DOHH2 (cell line): ENCODE measurements at regions not wholly inside any gene's neighbourhood (a gene's known extent, or its start where the extent isn't known, plus 50 kb on each side); places are given as distances from the start of the nearest gene placed in this dataset.
"Not testable (repeated sequence)": the region's sequence is repeated elsewhere in the genome, so short reads cannot be mapped to it uniquely, and the experiment has no call there.

Experiments
- H3F3A ChIP-seq: fragments of 200-600 bp; sonication (generic), shearing (Covaris generic); 2 replicates; pipeline ENCODE4 v1.6.0; 2016; ENCODE audit warnings: antibody characterized with exemption, mild to moderate bottlenecking; ENCODE audit not compliant: control insufficient read depth, insufficient read depth
- H3K27ac ChIP-seq: fragments of 200-600 bp; sonication (generic); 2 replicates; pipeline ENCODE4 v1.5.1; 2014; ENCODE audit warnings: low read depth, mild to moderate bottlenecking, low read length, moderate library complexity
- H3K27me3 ChIP-seq: fragments of 200-600 bp; sonication (generic); 2 replicates; pipeline ENCODE4 v1.6.1; 2014; ENCODE audit warnings: mild to moderate bottlenecking, low read length, mixed read lengths; ENCODE audit not compliant: control insufficient read depth
- H3K36me3 ChIP-seq: fragments of 200-600 bp; sonication (generic); 2 replicates; pipeline ENCODE4 v1.6.1; 2014; ENCODE audit warnings: mild to moderate bottlenecking, low read length, moderate library complexity, mixed read lengths; ENCODE audit not compliant: control insufficient read depth
- H3K4me1 ChIP-seq: fragments of 200-600 bp; sonication (generic); 2 replicates; pipeline ENCODE4 v1.6.1; 2014; ENCODE audit warnings: mild to moderate bottlenecking, low read length, mixed read lengths; ENCODE audit not compliant: control insufficient read depth
- H3K4me2 ChIP-seq: fragments of 200-600 bp; sonication (generic); 2 replicates; pipeline ENCODE4 v1.6.0; 2014; ENCODE audit warnings: mild to moderate bottlenecking, low read length, moderate library complexity
- H3K4me3 ChIP-seq: fragments of 200-600 bp; sonication (generic); 2 replicates; pipeline ENCODE4 v1.5.1; 2014; ENCODE audit warnings: mild to moderate bottlenecking, low read length, mixed read lengths
- H3K79me2 ChIP-seq: fragments of 200-600 bp; sonication (generic); 2 replicates; pipeline ENCODE4 v1.6.1; 2014; ENCODE audit warnings: mild to moderate bottlenecking, low read length, mixed read lengths; ENCODE audit not compliant: control insufficient read depth
- H3K9me2 ChIP-seq: fragments of 200-600 bp; sonication (generic); replicated peaks from 2 replicates; pipeline ENCODE4 v1.6.1; 2014; ENCODE audit warnings: mild to moderate bottlenecking, low read length, mixed read lengths; ENCODE audit not compliant: control insufficient read depth
- H3K9me3 ChIP-seq: fragments of 200-600 bp; sonication (generic); 2 replicates; pipeline ENCODE4 v1.6.1; 2014; ENCODE audit warnings: antibody characterized with exemption, low read length, mixed read lengths; ENCODE audit not compliant: control insufficient read depth, insufficient read depth
- H4K20me1 ChIP-seq: fragments of 200-600 bp; sonication (generic); 2 replicates; pipeline ENCODE4 v1.6.0; 2014; ENCODE audit warnings: low read depth, mild to moderate bottlenecking, antibody characterized with exemption, low read length, moderate library complexity; ENCODE audit not compliant: control insufficient read depth, insufficient read depth

DNA sequence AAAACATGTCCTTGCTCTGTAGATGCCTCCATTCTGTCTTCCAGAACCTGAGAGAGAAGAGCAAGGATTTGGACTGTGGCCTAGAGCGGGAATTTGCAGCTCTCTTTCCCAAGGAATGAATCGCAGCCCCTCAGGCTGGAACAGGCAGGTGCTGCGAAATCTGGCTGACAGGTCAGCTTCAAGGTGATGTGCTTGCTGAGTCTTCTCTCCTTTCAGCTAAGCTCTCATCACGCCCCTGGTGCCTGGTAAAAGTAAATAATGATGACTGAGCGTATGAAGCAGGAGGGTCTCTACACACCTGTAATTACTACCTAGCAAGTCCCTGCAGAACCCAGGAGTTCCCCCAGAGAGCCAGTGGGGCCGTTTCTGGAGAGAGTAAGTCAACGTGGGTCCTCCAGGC, 204.3 kb upstream of the IRF2BP2 start:
- not testable (repeated sequence) for H3K9me3 ChIP-seq, H3K27me3 ChIP-seq, H3K4me1 ChIP-seq, H3K27ac ChIP-seq, H4K20me1 ChIP-seq, H3K79me2 ChIP-seq, H3K4me3 ChIP-seq, H3K9me2 ChIP-seq, H3K4me2 ChIP-seq, H3K36me3 ChIP-seq, H3F3A ChIP-seq

DNA sequence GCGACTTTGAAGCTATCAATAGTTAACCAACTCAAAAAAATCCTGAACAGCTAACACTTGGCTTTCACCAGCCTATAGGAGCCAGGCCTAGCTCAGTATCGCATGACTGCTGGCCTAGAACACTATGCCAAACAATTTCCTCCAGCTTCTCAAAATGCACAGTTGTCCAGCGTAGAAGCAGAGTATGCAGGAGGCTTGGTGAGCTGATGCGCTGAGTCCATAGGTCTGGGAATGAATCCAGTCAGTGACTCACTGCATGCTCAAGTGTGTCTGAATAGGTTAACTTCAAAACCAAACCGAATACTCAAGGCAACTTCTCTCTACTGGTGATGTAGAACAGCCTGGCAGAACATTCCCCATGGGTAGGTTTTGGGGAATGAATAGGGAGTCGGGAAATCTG, 201.8 kb upstream of the IRF2BP2 start:
- H3K36me3 ChIP-seq, H3K9me2 ChIP-seq, H3K4me1 ChIP-seq, H3K4me3 ChIP-seq, H3K27me3 ChIP-seq, H3K9me3 ChIP-seq, H3K27ac ChIP-seq, H4K20me1 ChIP-seq, H3F3A ChIP-seq, H3K79me2 ChIP-seq, H3K4me2 ChIP-seq: not testable (repeated sequence)

DNA sequence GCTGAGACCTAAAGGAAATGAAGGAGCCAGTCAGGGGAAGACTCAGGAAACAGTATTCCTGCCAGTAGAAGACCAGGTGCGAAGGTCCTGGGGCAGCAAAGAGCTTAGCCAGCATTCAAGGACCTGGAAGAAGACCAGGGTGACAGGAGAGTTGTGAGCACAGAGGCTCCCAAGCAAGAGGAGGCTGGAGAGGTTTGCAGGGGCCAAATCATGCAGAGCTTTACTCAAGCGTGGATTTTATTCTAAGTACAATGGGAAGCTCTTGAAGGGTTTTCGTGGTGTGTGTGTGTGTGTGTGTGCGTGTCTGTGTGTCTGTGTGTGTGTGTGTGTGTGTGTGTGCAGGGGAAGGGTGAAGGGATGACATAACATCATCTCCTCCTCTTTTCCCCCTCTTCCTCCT, 200.7 kb upstream of the IRF2BP2 start:
- H3K4me1 ChIP-seq, H3K36me3 ChIP-seq, H3K4me3 ChIP-seq, H3K27me3 ChIP-seq, H3K27ac ChIP-seq, H3F3A ChIP-seq, H3K4me2 ChIP-seq, H3K79me2 ChIP-seq, H3K9me3 ChIP-seq, H3K9me2 ChIP-seq, H4K20me1 ChIP-seq: not testable (repeated sequence)

DNA sequence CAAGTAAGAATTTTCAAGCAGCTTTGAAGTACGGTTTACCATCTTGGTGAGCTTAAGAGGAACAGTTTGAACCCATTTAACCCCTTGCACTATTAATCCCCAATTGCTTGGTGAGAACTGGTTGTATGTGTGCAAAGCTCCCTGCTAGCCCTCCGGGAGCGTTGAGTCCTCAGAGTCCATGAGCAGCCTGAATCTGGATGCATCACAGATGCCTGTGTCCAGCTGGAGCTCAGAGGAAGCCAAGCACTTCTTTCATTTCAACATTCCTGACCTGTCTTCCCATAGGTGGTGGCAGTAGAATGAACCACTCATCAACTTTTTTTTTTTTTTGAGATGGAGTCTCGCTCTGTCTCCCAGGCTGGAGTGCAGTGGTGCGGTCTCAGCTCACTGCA, 199.9 kb upstream of the IRF2BP2 start:
- H3K27ac ChIP-seq, H3F3A ChIP-seq, H3K79me2 ChIP-seq, H3K27me3 ChIP-seq, H3K4me1 ChIP-seq, H3K36me3 ChIP-seq, H3K9me2 ChIP-seq, H3K9me3 ChIP-seq, H4K20me1 ChIP-seq, H3K4me2 ChIP-seq, H3K4me3 ChIP-seq: not testable (repeated sequence)

DNA sequence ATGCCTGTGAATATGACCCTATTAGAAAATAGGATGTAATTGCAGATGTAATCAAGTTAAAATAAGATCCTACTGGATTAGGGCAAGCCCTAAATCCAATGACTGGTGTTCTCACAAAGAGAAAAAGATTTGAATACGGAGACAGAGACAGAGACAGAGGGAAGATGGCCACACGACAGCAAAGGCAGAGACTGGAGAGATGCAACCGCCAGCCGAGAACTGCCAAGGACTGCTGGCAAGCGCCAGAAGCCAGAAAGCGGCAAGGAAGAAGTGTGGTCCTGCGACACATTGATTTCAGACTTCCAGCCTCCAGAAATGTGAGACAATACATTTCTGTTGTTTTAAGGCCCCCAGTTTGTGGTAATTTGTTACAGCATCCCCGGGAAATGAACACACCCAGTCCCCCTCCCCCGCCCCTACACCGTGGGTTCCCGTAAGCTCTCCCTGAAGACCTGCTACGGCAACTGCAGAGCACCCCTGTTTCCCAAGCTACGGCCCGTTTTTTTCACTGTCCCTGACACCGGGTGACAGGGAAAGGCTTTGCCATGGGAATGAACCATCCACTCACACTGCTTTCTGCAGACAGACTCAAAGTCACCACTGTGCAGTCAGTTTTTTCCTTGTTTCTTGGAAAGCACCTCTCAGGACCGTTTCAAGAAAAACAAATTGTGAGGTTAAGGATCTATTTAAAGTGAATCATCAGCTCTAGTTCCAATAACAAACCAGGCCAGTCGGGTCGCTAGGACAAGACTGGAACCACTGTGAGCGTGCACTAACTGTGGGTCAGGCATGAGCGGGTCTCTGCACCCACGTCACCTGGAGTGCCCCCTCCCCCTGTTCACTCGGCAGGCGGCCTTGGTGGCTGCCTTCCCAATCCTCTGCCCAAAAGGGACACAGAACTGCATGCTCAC, 199.2 kb upstream of the IRF2BP2 start:
- not testable (repeated sequence) for H3K27me3 ChIP-seq, H3K79me2 ChIP-seq, H3K9me2 ChIP-seq, H3K9me3 ChIP-seq, H3K4me2 ChIP-seq, H3K36me3 ChIP-seq, H3K4me1 ChIP-seq, H4K20me1 ChIP-seq, H3K27ac ChIP-seq, H3F3A ChIP-seq, H3K4me3 ChIP-seq

DNA sequence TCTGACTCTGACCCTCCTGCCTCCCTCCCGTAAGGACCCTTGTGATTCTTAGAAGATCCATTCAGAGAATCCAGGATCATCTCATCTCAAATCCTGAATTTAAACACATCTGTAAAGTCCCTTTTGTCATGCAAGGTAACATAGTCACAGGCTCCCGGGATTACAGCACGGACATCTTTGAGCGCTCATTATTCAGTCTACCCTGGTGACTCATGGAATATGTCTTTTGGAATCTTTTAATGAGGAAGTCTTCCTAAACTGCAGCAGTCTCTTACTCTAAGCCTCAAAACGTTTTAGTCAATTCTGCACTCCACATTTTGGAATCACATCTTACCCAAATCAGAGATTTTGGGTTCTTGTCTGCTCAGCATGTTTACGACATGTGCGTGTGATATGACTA, 198.5 kb upstream of the IRF2BP2 start:
- H3K4me1 ChIP-seq, H3K36me3 ChIP-seq, H3K27me3 ChIP-seq, H3K4me2 ChIP-seq, H3K9me3 ChIP-seq, H3K9me2 ChIP-seq, H3K4me3 ChIP-seq, H3K27ac ChIP-seq, H3F3A ChIP-seq, H4K20me1 ChIP-seq, H3K79me2 ChIP-seq: not testable (repeated sequence)

DNA sequence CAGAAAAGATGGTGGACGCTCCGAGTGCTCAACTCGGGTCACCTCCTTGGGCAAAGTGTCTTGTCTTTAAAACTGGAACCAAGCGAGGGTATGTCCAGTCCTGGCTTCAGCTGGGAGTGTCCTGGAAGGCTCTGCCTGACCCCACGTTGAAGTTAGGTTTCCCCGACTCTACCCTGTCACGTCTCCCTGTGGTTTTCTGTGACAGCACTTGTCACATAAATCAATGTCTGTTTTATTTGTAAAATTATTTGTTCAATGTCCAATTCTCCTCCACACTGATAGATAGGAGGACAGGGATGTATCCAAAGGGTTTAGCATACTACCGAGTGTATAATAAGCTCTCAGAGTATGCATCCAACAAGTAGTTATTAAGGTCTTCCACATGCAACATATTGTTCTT, 197.7 kb upstream of the IRF2BP2 start:
- H3K9me2 ChIP-seq, H3K4me1 ChIP-seq, H3K79me2 ChIP-seq, H3K4me2 ChIP-seq, H3K27me3 ChIP-seq, H3K36me3 ChIP-seq, H3K9me3 ChIP-seq, H3F3A ChIP-seq, H3K27ac ChIP-seq, H4K20me1 ChIP-seq, H3K4me3 ChIP-seq: not testable (repeated sequence)

DNA sequence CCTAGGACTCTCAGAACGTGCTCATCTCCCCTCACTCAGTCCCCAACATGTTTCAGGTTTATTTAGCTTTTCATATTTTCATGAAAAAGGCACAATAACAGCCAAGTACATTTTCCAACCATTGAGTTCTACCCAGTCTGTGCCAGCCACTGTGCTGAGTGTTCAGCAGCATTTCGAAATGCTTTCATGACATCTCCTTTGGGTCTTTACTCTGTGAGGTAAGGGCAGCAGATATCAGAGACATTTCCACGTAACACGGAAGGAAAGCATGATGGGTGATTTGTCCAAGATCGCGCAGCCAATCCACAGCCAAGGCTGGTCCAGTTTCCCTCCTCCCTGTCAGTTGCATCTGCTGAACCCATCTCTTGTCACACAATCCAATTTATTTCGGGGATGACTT, 192.6 kb upstream of the IRF2BP2 start:
- H3K27me3 ChIP-seq, H3K27ac ChIP-seq, H3K4me2 ChIP-seq, H3F3A ChIP-seq, H4K20me1 ChIP-seq, H3K79me2 ChIP-seq, H3K9me3 ChIP-seq, H3K4me3 ChIP-seq, H3K4me1 ChIP-seq, H3K9me2 ChIP-seq, H3K36me3 ChIP-seq: not testable (repeated sequence)
